ENCODE measurements at regions not wholly inside any gene's neighbourhood (a gene's known extent, or its start where the extent isn't known, plus 50 kb on each side); places are given as distances from the start of the nearest gene placed in this dataset.

GRCh38 chr11:43545610-43546009 is 134.9 kb upstream of the HSD17B12 start:
- H3K9me3 Mint-ChIP-seq, result peaks cover 0 to 5% of the 10 kb centered on the region in 2 donors

GRCh38 chr11:43546561-43547429 is 133.7 kb upstream of the HSD17B12 start:
- Mint-ChIP-seq H3K36me3 (peaks cover 2 to 5% of the 10 kb centered on the region in 2 donors), H3K27me3 (peaks cover 48 to 66% of the 10 kb centered on the region in 2 donors), H3K9me3 (peaks cover 0 to 5% of the 10 kb centered on the region in 2 donors), H3K4me1 (peaks cover 0 to 3% of the 10 kb centered on the region in 2 donors), H3K4me3 (no peak overlapping the region), H3K27ac (no peak overlapping the region)
- ATAC-seq (replicated peaks) (no peak), DNase-seq (no peak)

More at GRCh38 chr11:43545610-43546009, 134.9 kb upstream of the HSD17B12 start:
- Mint-ChIP-seq H3K4me1 (peaks cover 0 to 3% of the 10 kb centered on the region in 2 donors), H3K36me3 (peaks cover 2 to 5% of the 10 kb centered on the region in 2 donors), H3K27ac (no peak overlapping the region), H3K4me3 (no peak overlapping the region), H3K27me3 (peaks cover 47 to 64% of the 10 kb centered on the region in 2 donors)
- DNase-seq (no peak), ATAC-seq (replicated peaks) (no peak)

- Mint-ChIP-seq H3K4me3 (no peak overlapping the region), H3K36me3 (peaks cover 2 to 5% of the 10 kb centered on the region in 2 donors), H3K27ac (no peak overlapping the region), H3K4me1 (peaks cover 0 to 3% of the 10 kb centered on the region in 2 donors), H3K9me3 (peaks cover 0 to 5% of the 10 kb centered on the region in 2 donors), H3K27me3 (peaks cover 48 to 60% of the 10 kb centered on the region in 2 donors)
- ATAC-seq (replicated peaks) (no peak), DNase-seq (no peak)
Observed at GRCh38 chr11:43547430-43547831, 133.1 kb upstream of the HSD17B12 start.

- ATAC-seq (replicated peaks) (no peak), DNase-seq (no peak)
- peaks cover 49 to 59% of the 10 kb centered on the region in 2 donors for H3K27me3 Mint-ChIP-seq
- H3K4me1 Mint-ChIP-seq, result peaks cover 0 to 3% of the 10 kb centered on the region in 2 donors
- H3K36me3 Mint-ChIP-seq, result peaks cover 2 to 5% of the 10 kb centered on the region in 2 donors
- H3K9me3 Mint-ChIP-seq, result peaks cover 0 to 5% of the 10 kb centered on the region in 2 donors
- peak overlapping the region; percentile 52 for H3K27ac Mint-ChIP-seq
- no peak overlapping the region for H3K4me3 Mint-ChIP-seq
Observed at GRCh38 chr11:43547889-43548381, 132.6 kb upstream of the HSD17B12 start.

GRCh38 chr11:43548916-43549315 is 131.6 kb upstream of the HSD17B12 start:
- H3K36me3 Mint-ChIP-seq, result peaks cover 2 to 5% of the 10 kb centered on the region in 2 donors
- H3K27me3 Mint-ChIP-seq, result peaks cover 58 to 68% of the 10 kb centered on the region in 2 donors
- DNase-seq (no peak), ATAC-seq (replicated peaks) (no peak)
- H3K9me3 Mint-ChIP-seq, result peaks cover 0 to 5% of the 10 kb centered on the region in 2 donors
- H3K4me3 Mint-ChIP-seq, result no peak overlapping the region
- peaks cover 0 to 3% of the 10 kb centered on the region in 2 donors for H3K4me1 Mint-ChIP-seq
- H3K27ac Mint-ChIP-seq, result no peak overlapping the region

- no peak overlapping the region for H3K27ac Mint-ChIP-seq
Observed at GRCh38 chr11:43549624-43550023, 130.9 kb upstream of the HSD17B12 start.

GRCh38 chr11:43550714-43551113 is 129.8 kb upstream of the HSD17B12 start:
- peaks cover 0 to 3% of the 10 kb centered on the region in 2 donors for H3K4me1 Mint-ChIP-seq
- ATAC-seq (replicated peaks) (no peak), DNase-seq (no peak)
- no peak overlapping the region for H3K4me3 Mint-ChIP-seq
- H3K9me3 Mint-ChIP-seq, result peaks cover 0 to 5% of the 10 kb centered on the region in 2 donors
- H3K36me3 Mint-ChIP-seq, result peaks cover 2 to 5% of the 10 kb centered on the region in 2 donors
- H3K27me3 Mint-ChIP-seq, result peaks cover 57 to 75% of the 10 kb centered on the region in 2 donors
- no peak overlapping the region for H3K27ac Mint-ChIP-seq

More at GRCh38 chr11:43549624-43550023, 130.9 kb upstream of the HSD17B12 start:
- DNase-seq, result no peak
- no peak for ATAC-seq (replicated peaks)
- Mint-ChIP-seq H3K4me3 (no peak overlapping the region), H3K36me3 (peaks cover 2 to 5% of the 10 kb centered on the region in 2 donors), H3K27me3 (peaks cover 65 to 76% of the 10 kb centered on the region in 2 donors), H3K4me1 (peaks cover 0 to 3% of the 10 kb centered on the region in 2 donors), H3K9me3 (peaks cover 0 to 5% of the 10 kb centered on the region in 2 donors)

- DNase-seq (no peak), ATAC-seq (replicated peaks) (no peak)
- no peaks in the 10 kb centered on the region for H3K36me3 Mint-ChIP-seq
- peaks cover 71 to 86% of the 10 kb centered on the region in 2 donors for H3K27me3 Mint-ChIP-seq
- H3K4me1 Mint-ChIP-seq, result peaks cover 19 to 22% of the 10 kb centered on the region in 2 donors
- H3K9me3 Mint-ChIP-seq, result no peaks in the 10 kb centered on the region
- no peak overlapping the region for H3K27ac Mint-ChIP-seq
- H3K4me3 Mint-ChIP-seq, result no peak overlapping the region
Observed at GRCh38 chr11:43554148-43554473, 126.4 kb upstream of the HSD17B12 start.

GRCh38 chr11:43555186-43555585 is 125.4 kb upstream of the HSD17B12 start:
- peaks cover 21 to 22% of the 10 kb centered on the region in 2 donors for H3K4me1 Mint-ChIP-seq
- DNase-seq, result no peak
- ATAC-seq (replicated peaks), result no peak
- H3K27me3 Mint-ChIP-seq, result peaks cover 67 to 81% of the 10 kb centered on the region in 2 donors
- H3K4me3 Mint-ChIP-seq, result no peak overlapping the region
- H3K36me3 Mint-ChIP-seq, result no peaks in the 10 kb centered on the region
- no peak overlapping the region for H3K27ac Mint-ChIP-seq
- H3K9me3 Mint-ChIP-seq, result no peaks in the 10 kb centered on the region

GRCh38 chr11:43555816-43556611 is 124.5 kb upstream of the HSD17B12 start:
- DNase-seq (no peak), ATAC-seq (replicated peaks) (no peak)
- no peaks in the 10 kb centered on the region for H3K9me3 Mint-ChIP-seq
- H3K4me3 Mint-ChIP-seq, result no peak overlapping the region
- peaks cover 21 to 22% of the 10 kb centered on the region in 2 donors for H3K4me1 Mint-ChIP-seq
- H3K27ac Mint-ChIP-seq, result no peak overlapping the region
- H3K27me3 Mint-ChIP-seq, result peaks cover 62 to 81% of the 10 kb centered on the region in 2 donors
- H3K36me3 Mint-ChIP-seq, result no peaks in the 10 kb centered on the region

GRCh38 chr11:43556612-43557375 is 123.7 kb upstream of the HSD17B12 start:
- no peaks in the 10 kb centered on the region for H3K9me3 Mint-ChIP-seq
- H3K27me3 Mint-ChIP-seq, result peaks cover 57 to 78% of the 10 kb centered on the region in 2 donors
- no peaks in the 10 kb centered on the region for H3K36me3 Mint-ChIP-seq
- H3K4me3 Mint-ChIP-seq, result no peak overlapping the region
- H3K27ac Mint-ChIP-seq, result no peak overlapping the region
- ATAC-seq (replicated peaks) (no peak), DNase-seq (no peak)
- peaks cover 21 to 22% of the 10 kb centered on the region in 2 donors for H3K4me1 Mint-ChIP-seq

- H3K27ac Mint-ChIP-seq, result no peak overlapping the region
- no peak for ATAC-seq (replicated peaks)
- DNase-seq, result no peak
- peaks cover 57 to 78% of the 10 kb centered on the region in 2 donors for H3K27me3 Mint-ChIP-seq
- peaks cover 21 to 22% of the 10 kb centered on the region in 2 donors for H3K4me1 Mint-ChIP-seq
- H3K9me3 Mint-ChIP-seq, result no peaks in the 10 kb centered on the region
- H3K4me3 Mint-ChIP-seq, result no peak overlapping the region
- no peaks in the 10 kb centered on the region for H3K36me3 Mint-ChIP-seq
Observed at GRCh38 chr11:43557553-43558110, 122.9 kb upstream of the HSD17B12 start.

GRCh38 chr11:43558146-43558545 is 122.4 kb upstream of the HSD17B12 start:
- ATAC-seq (replicated peaks), result no peak

More at GRCh38 chr11:43558146-43558545, 122.4 kb upstream of the HSD17B12 start:
- Mint-ChIP-seq H3K27me3 (peaks cover 56 to 73% of the 10 kb centered on the region in 2 donors), H3K36me3 (no peaks in the 10 kb centered on the region), H3K4me3 (no peak overlapping the region), H3K27ac (no peak overlapping the region), H3K4me1 (peaks cover 21 to 22% of the 10 kb centered on the region in 2 donors), H3K9me3 (no peaks in the 10 kb centered on the region)
- DNase-seq, result no peak
